Panc1 (cell line): ENCODE measurements at regions not wholly inside any gene's neighbourhood (a gene's known extent, or its start where the extent isn't known, plus 50 kb on each side); places are given as distances from the start of the nearest gene placed in this dataset.

Experiments used
- ATAC-seq: fragments of 200-7000 bp; cut with Tn5 transposase; 2 replicates; pipeline ENCODE4 v1.9.1; 2020; ENCODE audit warnings: mild to moderate bottlenecking, moderate library complexity
- BruUV-seq: library from RNA; stranded (reverse); fragments of 400-500 nt; replicated peaks from 2 replicates; lab custom pipeline; 2021; lab: Mats Ljungman, UMichigan
- CTCF ChIA-PET: fragments of 300-600 bp; sonication (Branson Sonifier 250); formaldehyde crosslinking; loops from one replicate; lab custom pipeline; 2022; ENCODE audit warnings: antibody characterized with exemption; lab: Charles Lee
- POLR2A ChIA-PET: fragments of 300-600 bp; sonication (Branson Sonifier 250); formaldehyde crosslinking; loops from one replicate; lab custom pipeline; 2022; ENCODE audit warnings: antibody characterized with exemption; lab: Charles Lee
- DNase-seq: peaks from one replicate; pipeline ENCODE4 v3.0.0-alpha.2; 2010; ENCODE audit warnings: low read depth, low spot score
- H3K27ac ChIP-seq: 2 replicates; pipeline ENCODE4 v1.5.1; 2011; ENCODE audit warnings: mild to moderate bottlenecking, low read length, inconsistent platforms
- H3K27me3 ChIP-seq: fragments of 200-500 bp; sonication (Bioruptor generic); 2 replicates; pipeline ENCODE4 v1.6.0; 2014; ENCODE audit warnings: low read length, inconsistent platforms; ENCODE audit not compliant: control insufficient read depth, insufficient read depth
- H3K36me3 ChIP-seq: fragments of 200-500 bp; sonication (Bioruptor generic); 2 replicates; pipeline ENCODE4 v1.5.1; 2014; ENCODE audit warnings: inconsistent platforms, mild to moderate bottlenecking, low read length, moderate library complexity; ENCODE audit not compliant: control insufficient read depth, insufficient read depth
- H3K4me1 ChIP-seq: 2 replicates; pipeline ENCODE4 v1.5.1; 2011; ENCODE audit warnings: inconsistent platforms, mild to moderate bottlenecking, low read length, moderate library complexity; ENCODE audit not compliant: control insufficient read depth, insufficient read depth
- H3K4me3 ChIP-seq, 2 experiments: 2 replicates each; pipeline ENCODE4 v1.5.1; 2011 to 2012; ENCODE audit warnings: low read depth in 2 of 2, low read length in 2 of 2, mild to moderate bottlenecking in 2 of 2, inconsistent platforms in 1 of 2, moderate library complexity in 1 of 2
- H3K9me3 ChIP-seq: fragments of 200-500 bp; sonication (Bioruptor generic); 2 replicates; pipeline ENCODE4 v1.5.1; 2014; ENCODE audit warnings: low read depth, mild to moderate bottlenecking, inconsistent platforms, low read length, moderate library complexity; ENCODE audit not compliant: control insufficient read depth, insufficient read depth
- CTCF ChIP-seq: fragments of 450-650 bp; IDR thresholded peaks from 2 replicates; pipeline ENCODE4 v1.5.1; 2017; ENCODE audit warnings: mild to moderate bottlenecking
- POLR2AphosphoS5 ChIP-seq: IDR thresholded peaks from 2 replicates; pipeline ENCODE4 v1.6.1; 2012; ENCODE audit warnings: mild to moderate bottlenecking, low read depth, low read length, moderate library complexity
- REST ChIP-seq, 2 experiments: IDR thresholded peaks; 2 replicates each; pipeline ENCODE4 v1.6.1; 2011 to 2012; ENCODE audit warnings: low read depth in 2 of 2, control low read depth in 1 of 2, low read length in 1 of 2, mild to moderate bottlenecking in 1 of 2, moderate library complexity in 1 of 2; ENCODE audit not compliant: insufficient read depth in 1 of 2
- SIN3A ChIP-seq: IDR thresholded peaks from 2 replicates; pipeline ENCODE4 v1.6.1; 2012; ENCODE audit warnings: low read depth, mild to moderate bottlenecking, low read length, moderate library complexity, borderline replicate concordance; ENCODE audit not compliant: insufficient read depth
- TCF7L2 ChIP-seq: IDR thresholded peaks from 2 replicates; pipeline ENCODE4 v1.6.1; 2011; ENCODE audit warnings: mild to moderate bottlenecking, low read depth, low read length, inconsistent platforms
- in situ Hi-C: cut with HindIII; loops from 2 replicates; pipeline ENCODE4 v1.10.0; 2016; ENCODE audit warnings: low sequenced_read_pairs, low pct_unique_long_range_greater_than_20kb
- intact Hi-C: fragments of 100-400 bp; cut with micrococcal nuclease; formaldehyde crosslinking; loops from one replicate; pipeline ENCODE4 v1.10.0; 2022; ENCODE audit not compliant: unreplicated experiment

GRCh38 chr4:44842531-44842930, 116.2 kb upstream of the GNPDA2 start:
- Histone ChIP-seq H3K27me3 (no peaks in the 10 kb centered on the region), H3K4me1 (no peaks in the 10 kb centered on the region), H3K4me3 (no peak overlapping the region), H3K9me3 (no peaks in the 10 kb centered on the region), H3K36me3 (no peaks in the 10 kb centered on the region), H3K27ac (no peak overlapping the region)
- in situ Hi-C loops (no loop called here), intact Hi-C loops (no loop called here)
- TF ChIP-seq SIN3A (no peak), REST (IDR thresholded peaks at IDR 0.05; ENCODE audit: insufficient read depth in 1 of 2, low read depth in 2 of 2, low read length in 1 of 2) (no peak), TCF7L2 (no peak), CTCF (no peak), POLR2AphosphoS5 (no peak)
- DNase-seq (no peak), ATAC-seq (no peak)
- POLR2A ChIA-PET = no interaction called here
- no TSS peak for BruUV-seq
- CTCF ChIA-PET = no interaction called here

- ChIA-PET CTCF (no interaction called here), POLR2A (no interaction called here)
- Histone ChIP-seq H3K27ac (no peak overlapping the region), H3K9me3 (no peaks in the 10 kb centered on the region), H3K27me3 (no peaks in the 10 kb centered on the region), H3K36me3 (no peaks in the 10 kb centered on the region), H3K4me1 (no peaks in the 10 kb centered on the region), H3K4me3 (no peak overlapping the region)
- no peak for TF ChIP-seq REST (IDR thresholded peaks at IDR 0.05; ENCODE audit: insufficient read depth in 1 of 2, low read depth in 2 of 2, low read length in 1 of 2)
- no peak for TF ChIP-seq CTCF
- TF ChIP-seq TCF7L2 = no peak
- no peak for TF ChIP-seq POLR2AphosphoS5
- in situ Hi-C loops = no loop called here
- DNase-seq (no peak), ATAC-seq (no peak)
- no TSS peak for BruUV-seq
- intact Hi-C loops = no loop called here
Observed at GRCh38 chr4:44817930-44818329, 91.6 kb upstream of the GNPDA2 start.
